IPS-20b (cell line): ENCODE measurements at regions not wholly inside any gene's neighbourhood (a gene's known extent, or its start where the extent isn't known, plus 50 kb on each side); places are given as distances from the start of the nearest gene placed in this dataset.

ENCODE experiments used
- H3K27ac ChIP-seq: one replicate; pipeline ENCODE4 v1.5.1; 2013; ENCODE audit warnings: low read length
- H3K27me3 ChIP-seq: 2 replicates; pipeline ENCODE4 v1.6.1; 2013; ENCODE audit warnings: mild to moderate bottlenecking, low read length, inconsistent platforms; ENCODE audit not compliant: insufficient read depth
- H3K36me3 ChIP-seq: 2 replicates; pipeline ENCODE4 v1.6.1; 2013; ENCODE audit warnings: low read depth, mild to moderate bottlenecking, inconsistent platforms, low read length, moderate library complexity; ENCODE audit not compliant: insufficient read depth
- H3K4me1 ChIP-seq: 2 replicates; pipeline ENCODE4 v1.6.1; 2013; ENCODE audit warnings: mild to moderate bottlenecking, control low read depth, inconsistent platforms, low read length, moderate library complexity; ENCODE audit not compliant: insufficient read depth
- H3K4me3 ChIP-seq: 2 replicates; pipeline ENCODE4 v1.5.1; 2013; ENCODE audit warnings: mild to moderate bottlenecking, low read length, inconsistent platforms
- H3K9ac ChIP-seq: 2 replicates; pipeline ENCODE4 v1.6.1; 2013; ENCODE audit warnings: low read depth, mild to moderate bottlenecking, inconsistent platforms, low read length, moderate library complexity
- H3K9me3 ChIP-seq: 2 replicates; pipeline ENCODE4 v1.6.1; 2013; ENCODE audit warnings: mild to moderate bottlenecking, low read depth, low read length, inconsistent platforms; ENCODE audit not compliant: insufficient read depth

DNA sequence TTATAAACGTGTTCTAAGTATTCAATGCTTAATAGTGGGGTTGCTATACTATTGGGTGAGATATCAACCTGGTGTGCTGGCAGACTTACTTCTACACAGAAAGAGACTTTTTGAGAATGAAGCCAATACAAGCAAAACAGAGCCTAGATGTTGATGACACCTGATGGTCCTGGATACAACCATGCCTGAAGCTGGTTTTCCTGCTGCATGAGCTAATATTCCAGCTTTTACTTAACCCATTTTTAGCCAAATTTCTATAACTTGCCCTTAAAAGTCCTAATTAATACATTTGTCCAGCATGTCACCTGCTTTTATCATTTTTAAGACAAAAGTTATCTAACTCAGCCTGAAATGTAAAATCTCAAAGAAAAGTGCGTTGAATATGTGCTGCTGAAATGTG is 86.2 kb downstream of the PFDN4 start:
- H3K27me3 ChIP-seq, result no peaks in the 10 kb centered on the region
- no peaks in the 10 kb centered on the region for H3K9me3 ChIP-seq
- H3K9ac ChIP-seq, result no peak overlapping the region
- H3K4me3 ChIP-seq, result no peak overlapping the region
- H3K36me3 ChIP-seq, result no peaks in the 10 kb centered on the region
- no peak overlapping the region for H3K27ac ChIP-seq
- peaks cover 19% of the 10 kb centered on the region for H3K4me1 ChIP-seq

DNA sequence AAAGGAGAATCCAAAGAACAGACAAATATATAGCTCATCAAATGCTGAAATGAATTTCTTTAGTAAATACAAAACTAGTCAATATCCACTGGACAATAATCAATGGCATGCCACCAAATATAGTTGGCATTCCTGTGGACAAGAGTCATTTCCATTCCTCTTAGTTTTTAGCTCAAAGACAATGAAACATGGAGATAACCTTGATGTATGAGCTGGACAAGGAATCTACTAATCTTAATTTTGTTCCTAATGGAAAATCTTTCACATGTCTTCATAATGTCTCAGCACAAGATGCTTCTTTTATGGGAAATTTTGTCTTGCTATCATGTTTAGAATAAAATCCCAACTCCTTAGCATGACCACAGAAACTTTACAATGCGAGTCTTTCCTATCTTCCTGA is 87.8 kb downstream of the PFDN4 start:
- Histone ChIP-seq H3K9me3 (no peaks in the 10 kb centered on the region), H3K4me3 (no peak overlapping the region), H3K27me3 (no peaks in the 10 kb centered on the region), H3K9ac (no peak overlapping the region), H3K36me3 (no peaks in the 10 kb centered on the region), H3K27ac (no peak overlapping the region), H3K4me1 (peaks cover 19% of the 10 kb centered on the region)

DNA sequence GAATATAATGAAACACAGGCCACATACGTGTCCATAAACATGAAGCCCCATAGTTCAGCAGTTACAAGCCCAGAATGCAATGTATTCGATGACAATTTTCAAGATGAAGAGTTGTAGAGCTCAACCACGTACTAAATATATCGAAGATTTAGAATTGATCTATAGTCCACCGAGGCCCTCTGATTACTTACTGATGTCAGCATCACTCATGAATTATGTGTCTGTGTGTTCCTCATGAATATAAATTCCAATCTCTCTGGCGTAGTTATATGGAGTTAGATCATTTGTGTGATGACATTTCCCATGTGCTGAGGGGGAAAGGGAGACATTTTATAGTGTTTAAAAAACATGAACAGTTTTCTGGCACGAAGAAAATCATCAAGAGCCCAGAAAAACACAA is 97.5 kb downstream of the PFDN4 start:
- no peak overlapping the region for H3K9ac ChIP-seq
- H3K27me3 ChIP-seq, result no peaks in the 10 kb centered on the region
- no peaks in the 10 kb centered on the region for H3K36me3 ChIP-seq
- no peaks in the 10 kb centered on the region for H3K9me3 ChIP-seq
- H3K27ac ChIP-seq, result no peak overlapping the region
- no peak overlapping the region for H3K4me3 ChIP-seq
- H3K4me1 ChIP-seq, result no peaks in the 10 kb centered on the region

DNA sequence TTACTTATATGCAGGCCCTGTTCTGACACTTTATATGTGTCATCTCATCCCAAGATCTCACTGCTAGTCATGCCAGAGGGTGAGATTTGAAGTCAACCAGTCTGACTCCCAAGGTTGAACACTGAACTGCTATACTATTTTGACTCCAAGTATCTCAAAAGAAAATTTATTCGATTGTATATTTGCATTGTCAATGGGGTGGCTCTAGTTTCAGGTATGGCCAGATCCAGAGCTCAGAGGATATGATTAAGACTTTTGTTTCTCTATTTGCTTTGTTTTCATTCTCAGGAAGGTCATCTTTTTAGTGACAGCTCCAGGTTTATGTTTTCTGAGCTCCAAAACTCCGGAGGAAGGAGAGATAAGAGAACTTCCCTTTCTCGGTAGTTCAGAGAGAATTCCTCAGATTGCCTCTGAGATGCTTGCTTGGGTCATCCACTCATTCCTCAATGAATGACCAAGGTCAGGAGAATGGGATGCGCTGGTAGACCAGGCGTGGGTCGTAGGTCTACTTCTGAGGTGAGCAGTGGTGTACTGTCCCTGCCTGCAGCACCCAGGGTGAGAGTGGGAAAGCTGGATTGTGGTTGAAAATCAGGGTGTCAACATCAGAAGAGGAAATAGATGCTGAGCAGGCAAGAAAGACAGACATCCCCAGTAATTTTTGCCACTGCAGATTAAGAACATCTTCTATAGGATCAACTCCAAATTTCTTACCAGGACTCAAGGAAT is 99.3 kb downstream of the PFDN4 start:
- Histone ChIP-seq H3K36me3 (no peaks in the 10 kb centered on the region), H3K4me3 (no peak overlapping the region), H3K9me3 (no peaks in the 10 kb centered on the region; the same call in 1 of the 2 replicates), H3K27ac (no peak overlapping the region), H3K4me1 (no peaks in the 10 kb centered on the region), H3K9ac (no peak overlapping the region), H3K27me3 (no peaks in the 10 kb centered on the region)

DNA sequence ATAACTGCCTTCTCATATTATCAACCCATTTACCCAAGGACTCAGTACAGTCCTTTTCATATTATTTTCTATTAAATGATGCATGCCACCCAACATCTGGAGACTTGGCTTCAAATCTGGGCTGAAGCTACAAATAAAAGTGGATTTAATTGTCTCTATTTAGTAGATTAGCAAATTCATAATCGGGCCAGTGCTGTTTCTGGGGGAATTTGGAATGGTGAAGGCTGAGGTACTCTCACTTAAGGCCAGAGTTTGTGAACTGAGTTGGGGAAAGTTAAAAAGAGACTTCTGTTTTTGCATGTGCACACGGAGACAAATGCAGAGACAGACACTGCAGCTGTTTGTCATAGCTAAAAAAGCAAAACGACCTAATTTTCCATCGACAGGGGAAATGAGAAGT is 100.9 kb downstream of the PFDN4 start:
- Histone ChIP-seq H3K27me3 (no peaks in the 10 kb centered on the region), H3K4me3 (no peak overlapping the region), H3K4me1 (no peaks in the 10 kb centered on the region), H3K9ac (no peak overlapping the region), H3K27ac (no peak overlapping the region), H3K36me3 (no peaks in the 10 kb centered on the region), H3K9me3 (no peaks in the 10 kb centered on the region; the same call in 1 of the 2 replicates)

DNA sequence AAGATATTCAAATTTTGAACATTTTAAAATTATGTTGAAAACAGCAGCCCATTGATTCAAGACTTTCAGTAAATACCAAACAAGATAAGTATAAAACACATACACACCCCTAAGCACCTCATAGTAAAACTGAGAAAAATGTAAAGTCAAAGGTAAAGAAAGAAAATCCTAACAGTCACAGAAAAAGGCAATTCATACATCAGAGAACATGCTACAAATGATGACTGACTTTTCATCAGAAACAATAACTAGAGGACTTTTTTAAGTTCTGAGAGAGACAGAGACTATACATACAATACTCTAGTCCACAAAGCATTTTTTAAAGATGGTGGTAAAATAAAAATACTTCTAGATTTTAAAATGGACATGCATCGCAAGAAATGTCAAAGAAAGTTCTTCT is 111.0 kb downstream of the PFDN4 start:
- Histone ChIP-seq H3K9me3 (no peaks in the 10 kb centered on the region), H3K27ac (no peak overlapping the region), H3K27me3 (no peaks in the 10 kb centered on the region), H3K36me3 (no peaks in the 10 kb centered on the region), H3K9ac (no peak overlapping the region), H3K4me1 (no peaks in the 10 kb centered on the region), H3K4me3 (no peak overlapping the region)

DNA sequence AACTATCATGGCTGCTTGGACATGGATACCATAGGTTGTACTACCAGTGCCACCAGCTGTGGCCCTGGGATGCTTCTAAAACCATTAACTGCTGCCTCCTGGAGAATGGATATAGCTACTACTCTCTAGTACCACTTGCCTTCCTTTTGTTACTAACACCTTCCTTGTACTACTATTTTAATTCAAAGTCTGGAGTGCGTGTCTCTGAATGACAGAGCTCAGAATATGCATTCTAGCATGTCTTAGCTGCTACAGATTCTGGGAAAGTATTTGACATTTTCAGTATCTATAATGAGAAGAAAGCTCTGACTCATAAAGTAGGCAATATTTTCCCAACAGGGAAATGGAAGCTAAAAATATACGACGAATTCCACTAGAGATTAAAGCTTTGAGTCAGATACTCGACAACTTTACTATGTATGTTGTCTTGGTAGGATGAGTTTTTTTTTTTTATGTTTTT is 112.3 kb downstream of the PFDN4 start:
- Histone ChIP-seq H3K27me3 (no peaks in the 10 kb centered on the region), H3K9me3 (no peaks in the 10 kb centered on the region), H3K27ac (no peak overlapping the region), H3K9ac (no peak overlapping the region), H3K36me3 (no peaks in the 10 kb centered on the region), H3K4me1 (no peaks in the 10 kb centered on the region), H3K4me3 (no peak overlapping the region)

DNA sequence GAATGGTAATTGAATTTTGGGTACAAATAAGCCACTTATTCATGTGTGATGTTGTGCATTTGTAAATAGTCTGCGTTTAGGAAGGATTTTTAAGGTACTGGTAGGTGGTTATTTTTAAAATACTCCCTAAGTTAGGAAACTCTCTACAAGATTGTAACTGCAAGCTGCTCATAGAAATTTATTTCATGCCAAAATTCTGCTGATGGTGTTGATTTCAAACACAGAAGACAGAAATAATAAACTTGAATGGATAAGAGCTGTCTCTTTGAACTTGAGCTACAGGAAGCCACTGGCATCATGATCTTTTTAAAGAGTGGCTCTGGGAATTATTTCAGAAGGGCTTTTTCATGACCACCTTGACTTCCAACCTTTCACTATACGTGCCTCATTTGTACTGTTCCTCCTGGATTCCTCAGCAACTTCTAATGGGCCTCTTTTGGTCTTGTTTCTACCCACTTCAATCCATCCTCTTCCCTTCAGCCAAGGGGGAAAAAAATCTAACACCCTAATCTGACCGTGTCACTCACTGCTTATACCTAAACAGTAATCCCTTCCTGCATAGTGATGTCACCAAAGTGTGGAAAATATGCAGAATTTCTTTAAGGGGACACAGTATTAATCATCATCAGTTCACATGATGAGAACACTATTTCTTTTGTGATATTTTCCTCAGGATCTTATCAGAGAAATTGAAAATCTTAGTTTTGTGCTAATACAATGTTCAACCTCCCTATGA is 113.6 kb downstream of the PFDN4 start:
- H3K27ac ChIP-seq, result no peak overlapping the region
- no peak overlapping the region for H3K9ac ChIP-seq
- H3K27me3 ChIP-seq, result no peaks in the 10 kb centered on the region
- no peaks in the 10 kb centered on the region for H3K9me3 ChIP-seq
- H3K4me1 ChIP-seq, result no peaks in the 10 kb centered on the region
- H3K36me3 ChIP-seq, result no peaks in the 10 kb centered on the region
- H3K4me3 ChIP-seq, result no peak overlapping the region

DNA sequence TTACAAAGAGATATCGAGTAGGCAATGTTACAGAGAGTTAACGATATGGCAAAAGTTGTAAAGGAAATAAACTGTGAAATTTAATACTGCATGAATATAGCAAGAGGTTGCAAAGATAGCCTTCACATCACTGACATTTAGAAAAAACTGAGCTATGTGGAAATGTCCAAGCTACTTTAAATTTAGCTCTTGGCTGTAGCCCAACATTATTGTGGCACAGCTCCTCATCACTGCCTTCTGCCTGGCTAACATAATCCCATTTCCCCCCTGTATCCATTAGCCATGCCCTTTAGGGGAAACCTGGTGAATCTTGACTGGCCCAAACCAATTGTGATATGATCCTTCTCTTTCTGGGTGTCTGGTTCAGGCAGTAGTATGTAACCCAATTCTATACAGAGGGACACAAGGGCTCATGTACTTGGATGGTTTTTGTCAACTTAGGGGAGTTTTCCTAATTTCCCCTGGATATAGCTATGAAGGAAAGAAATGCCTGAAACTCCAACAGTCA is 115.4 kb downstream of the PFDN4 start:
- H3K4me1 ChIP-seq, result no peaks in the 10 kb centered on the region
- no peak overlapping the region for H3K9ac ChIP-seq
- H3K9me3 ChIP-seq, result no peaks in the 10 kb centered on the region
- no peaks in the 10 kb centered on the region for H3K27me3 ChIP-seq
- no peak overlapping the region for H3K4me3 ChIP-seq
- no peaks in the 10 kb centered on the region for H3K36me3 ChIP-seq
- no peak overlapping the region for H3K27ac ChIP-seq

DNA sequence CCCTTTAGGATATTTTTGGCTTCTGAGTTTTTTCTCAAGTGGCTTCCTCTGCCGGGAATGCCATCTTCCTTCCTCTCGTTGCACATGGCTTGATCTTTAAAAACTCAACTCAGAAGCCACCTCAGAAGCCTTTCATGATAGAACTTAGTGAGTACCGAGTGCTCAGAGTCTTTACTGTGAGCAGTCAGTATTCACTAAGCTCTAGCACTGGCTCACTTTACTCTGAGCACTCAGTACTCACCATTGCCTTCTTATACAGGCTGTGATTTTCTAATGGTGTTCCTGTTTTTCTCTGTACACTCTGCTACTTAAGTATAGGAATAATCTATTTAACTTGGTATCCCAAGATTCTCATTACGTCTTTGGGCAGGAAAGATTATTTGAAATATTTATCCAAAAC is 116.2 kb downstream of the PFDN4 start:
- H3K9me3 ChIP-seq, result no peaks in the 10 kb centered on the region
- no peaks in the 10 kb centered on the region for H3K4me1 ChIP-seq
- no peak overlapping the region for H3K9ac ChIP-seq
- no peaks in the 10 kb centered on the region for H3K36me3 ChIP-seq
- H3K27ac ChIP-seq, result no peak overlapping the region
- H3K4me3 ChIP-seq, result no peak overlapping the region
- H3K27me3 ChIP-seq, result no peaks in the 10 kb centered on the region

DNA sequence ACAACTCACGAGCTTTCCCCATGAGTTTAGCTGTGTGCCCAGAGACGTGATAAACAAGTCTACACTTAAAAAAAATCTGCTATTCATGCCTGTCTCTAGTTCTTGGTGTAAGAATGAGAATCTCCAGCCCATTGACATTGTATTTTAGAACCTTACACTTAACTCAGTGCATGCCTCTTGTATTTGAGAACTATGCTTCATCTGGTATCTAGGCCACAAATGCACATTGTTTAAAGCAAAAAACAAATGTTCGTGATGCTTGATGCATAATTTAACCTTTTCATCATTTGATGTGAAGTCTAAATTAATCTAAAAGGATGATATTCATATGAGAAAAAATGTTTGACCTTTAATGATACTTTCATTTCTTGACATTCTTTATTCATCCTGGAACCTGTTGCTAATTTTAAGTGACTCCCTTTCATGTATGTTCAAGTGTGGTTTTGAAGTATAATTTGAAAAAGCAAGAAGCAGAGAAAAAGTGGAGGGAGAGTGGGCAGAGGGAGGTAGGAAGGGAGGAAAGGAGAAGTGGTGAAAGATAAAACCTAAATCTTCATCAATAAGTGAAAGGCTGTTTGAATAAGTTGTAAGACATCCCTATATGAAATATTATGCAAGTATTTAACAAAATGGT is 116.9 kb downstream of the PFDN4 start:
- Histone ChIP-seq H3K9ac (no peak overlapping the region), H3K27ac (no peak overlapping the region), H3K27me3 (no peaks in the 10 kb centered on the region), H3K4me1 (no peaks in the 10 kb centered on the region), H3K4me3 (no peak overlapping the region), H3K36me3 (no peaks in the 10 kb centered on the region), H3K9me3 (no peaks in the 10 kb centered on the region)

DNA sequence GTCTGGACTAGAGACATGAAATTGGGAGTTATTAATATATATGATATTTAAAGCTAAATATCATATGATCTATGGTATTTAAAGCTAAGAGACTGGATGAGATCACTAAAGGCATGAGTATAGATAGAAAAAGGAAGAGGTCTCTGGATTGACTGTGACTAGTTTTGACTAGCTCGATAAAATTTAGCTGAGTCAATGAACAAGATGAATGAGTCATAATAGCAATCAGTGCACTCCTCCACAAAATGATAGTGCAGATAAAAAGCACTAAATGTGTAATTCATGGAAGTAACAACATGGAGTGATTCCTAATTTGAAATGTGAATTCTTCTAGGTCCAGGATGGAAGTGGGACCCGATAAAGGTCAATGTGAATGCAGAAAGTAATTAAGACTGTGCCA is 127.4 kb downstream of the PFDN4 start:
- no peaks in the 10 kb centered on the region for H3K36me3 ChIP-seq
- H3K9me3 ChIP-seq, result no peaks in the 10 kb centered on the region
- H3K9ac ChIP-seq, result no peak overlapping the region
- no peaks in the 10 kb centered on the region for H3K27me3 ChIP-seq
- no peak overlapping the region for H3K27ac ChIP-seq
- H3K4me1 ChIP-seq, result no peaks in the 10 kb centered on the region
- H3K4me3 ChIP-seq, result no peak overlapping the region
